ENCODE measurements at regions not wholly inside any gene's neighbourhood (a gene's known extent, or its start where the extent isn't known, plus 50 kb on each side); places are given as distances from the start of the nearest gene placed in this dataset.

DNA sequence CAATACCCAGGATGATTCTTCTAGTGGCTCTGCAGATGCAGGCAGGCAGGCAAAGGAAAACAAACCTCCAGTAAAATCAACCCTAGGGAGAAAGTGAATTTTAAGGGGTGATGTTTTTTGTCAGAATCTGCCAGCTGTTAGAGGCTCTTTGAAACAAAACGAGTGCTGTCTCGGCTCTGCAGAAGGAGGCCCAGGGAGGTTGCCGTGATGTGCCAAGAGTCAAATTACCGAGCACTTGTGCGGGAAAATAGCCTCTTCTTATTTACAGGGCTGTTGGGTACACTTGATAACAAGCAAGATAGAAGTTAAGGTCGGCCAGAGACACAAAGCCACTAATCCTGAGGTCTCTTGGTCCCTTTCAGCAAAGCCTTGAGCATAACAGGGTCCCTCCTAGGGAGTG, 68.9 kb upstream of the EEF2KMT start:
- H3K27ac ChIP-seq (ENCODE audit: low read depth, low read length) = no peak overlapping the region
- ChIA-PET POLR2A (no interaction called here), RAD21 (ENCODE audit: low non-redundant PET in 1 of 2, low total read pairs in 2 of 2, uncharacterized antibody in 2 of 2, unreplicated experiment in 2 of 2) (no interaction called here), CTCF (no interaction called here)
- no peak overlapping the region for H3K9ac ChIP-seq (ENCODE audit: low read length)
- no peak for DNase-seq (ENCODE audit: low read depth, low spot score)
- no peaks in the 10 kb centered on the region for H3K79me2 ChIP-seq (ENCODE audit: insufficient read depth, low read length)
- H3K9me2 ChIP-seq (ENCODE audit: insufficient read depth) = no peaks in the 10 kb centered on the region
- no peak overlapping the region for H3K4me2 ChIP-seq (ENCODE audit: low read length)
- intact Hi-C loops (cut with micrococcal nuclease) = no loop called here
- no peaks in the 10 kb centered on the region for H3K9me3 ChIP-seq (ENCODE audit: control insufficient read depth in 1 of 2, insufficient read depth in 1 of 2, low read depth in 1 of 2, low read length in 2 of 2)
- H3K36me3 ChIP-seq (ENCODE audit: control insufficient read depth in 1 of 2, insufficient read depth in 2 of 2, low read length in 2 of 2) = no peaks in the 10 kb centered on the region
- no peak overlapping the region for H2AFZ ChIP-seq (ENCODE audit: low read depth, low read length, poor library complexity, severe bottlenecking)
- peaks cover 26% of the 10 kb centered on the region for H3K27me3 ChIP-seq (ENCODE audit: insufficient read depth, low read length)
- TF ChIP-seq SRF (IDR thresholded peaks at IDR 0.05; ENCODE audit: low read depth) (no peak), POLR2AphosphoS5 (IDR thresholded peaks at IDR 0.05; ENCODE audit: low read depth, low read length) (no peak), ZFX (IDR thresholded peaks at IDR 0.05) (no peak), SIN3A (IDR thresholded peaks at IDR 0.05; ENCODE audit: low read depth) (no peak), CBX3 (IDR thresholded peaks at IDR 0.05; ENCODE audit: low read depth) (no peak), ZNF274 (IDR thresholded peaks at IDR 0.05; ENCODE audit: low read depth, low read length) (no peak), JUND (IDR thresholded peaks at IDR 0.05) (no peak), FOSL1 (IDR thresholded peaks at IDR 0.05; ENCODE audit: low read depth) (no peak), CEBPB (IDR thresholded peaks at IDR 0.05; ENCODE audit: low read depth) (no peak), RAD21 (IDR thresholded peaks at IDR 0.05; ENCODE audit: low read depth) (no peak), EZH2phosphoT487 (IDR thresholded peaks at IDR 0.05; ENCODE audit: borderline replicate concordance) (no peak), EZH2 (IDR thresholded peaks at IDR 0.05) (no peak), POLR2A (IDR thresholded peaks at IDR 0.05; ENCODE audit: borderline replicate concordance, extremely low read depth, insufficient read depth, insufficient read length) (no peak), EGR1 (IDR thresholded peaks at IDR 0.05; ENCODE audit: low read depth) (no peak)
- TF ChIP-seq, protein P1, sequence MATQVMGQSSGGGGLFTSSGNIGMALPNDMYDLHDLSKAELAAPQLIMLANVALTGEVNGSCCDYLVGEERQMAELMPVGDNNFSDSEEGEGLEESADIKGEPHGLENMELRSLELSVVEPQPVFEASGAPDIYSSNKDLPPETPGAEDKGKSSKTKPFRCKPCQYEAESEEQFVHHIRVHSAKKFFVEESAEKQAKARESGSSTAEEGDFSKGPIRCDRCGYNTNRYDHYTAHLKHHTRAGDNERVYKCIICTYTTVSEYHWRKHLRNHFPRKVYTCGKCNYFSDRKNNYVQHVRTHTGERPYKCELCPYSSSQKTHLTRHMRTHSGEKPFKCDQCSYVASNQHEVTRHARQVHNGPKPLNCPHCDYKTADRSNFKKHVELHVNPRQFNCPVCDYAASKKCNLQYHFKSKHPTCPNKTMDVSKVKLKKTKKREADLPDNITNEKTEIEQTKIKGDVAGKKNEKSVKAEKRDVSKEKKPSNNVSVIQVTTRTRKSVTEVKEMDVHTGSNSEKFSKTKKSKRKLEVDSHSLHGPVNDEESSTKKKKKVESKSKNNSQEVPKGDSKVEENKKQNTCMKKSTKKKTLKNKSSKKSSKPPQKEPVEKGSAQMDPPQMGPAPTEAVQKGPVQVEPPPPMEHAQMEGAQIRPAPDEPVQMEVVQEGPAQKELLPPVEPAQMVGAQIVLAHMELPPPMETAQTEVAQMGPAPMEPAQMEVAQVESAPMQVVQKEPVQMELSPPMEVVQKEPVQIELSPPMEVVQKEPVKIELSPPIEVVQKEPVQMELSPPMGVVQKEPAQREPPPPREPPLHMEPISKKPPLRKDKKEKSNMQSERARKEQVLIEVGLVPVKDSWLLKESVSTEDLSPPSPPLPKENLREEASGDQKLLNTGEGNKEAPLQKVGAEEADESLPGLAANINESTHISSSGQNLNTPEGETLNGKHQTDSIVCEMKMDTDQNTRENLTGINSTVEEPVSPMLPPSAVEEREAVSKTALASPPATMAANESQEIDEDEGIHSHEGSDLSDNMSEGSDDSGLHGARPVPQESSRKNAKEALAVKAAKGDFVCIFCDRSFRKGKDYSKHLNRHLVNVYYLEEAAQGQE (IDR thresholded peaks at IDR 0.05; ENCODE audit: low read depth) = no peak
- TF ChIP-seq, protein P2, sequence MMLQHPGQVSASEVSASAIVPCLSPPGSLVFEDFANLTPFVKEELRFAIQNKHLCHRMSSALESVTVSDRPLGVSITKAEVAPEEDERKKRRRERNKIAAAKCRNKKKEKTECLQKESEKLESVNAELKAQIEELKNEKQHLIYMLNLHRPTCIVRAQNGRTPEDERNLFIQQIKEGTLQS (IDR thresholded peaks at IDR 0.05) = no peak
- TF ChIP-seq, protein P3, sequence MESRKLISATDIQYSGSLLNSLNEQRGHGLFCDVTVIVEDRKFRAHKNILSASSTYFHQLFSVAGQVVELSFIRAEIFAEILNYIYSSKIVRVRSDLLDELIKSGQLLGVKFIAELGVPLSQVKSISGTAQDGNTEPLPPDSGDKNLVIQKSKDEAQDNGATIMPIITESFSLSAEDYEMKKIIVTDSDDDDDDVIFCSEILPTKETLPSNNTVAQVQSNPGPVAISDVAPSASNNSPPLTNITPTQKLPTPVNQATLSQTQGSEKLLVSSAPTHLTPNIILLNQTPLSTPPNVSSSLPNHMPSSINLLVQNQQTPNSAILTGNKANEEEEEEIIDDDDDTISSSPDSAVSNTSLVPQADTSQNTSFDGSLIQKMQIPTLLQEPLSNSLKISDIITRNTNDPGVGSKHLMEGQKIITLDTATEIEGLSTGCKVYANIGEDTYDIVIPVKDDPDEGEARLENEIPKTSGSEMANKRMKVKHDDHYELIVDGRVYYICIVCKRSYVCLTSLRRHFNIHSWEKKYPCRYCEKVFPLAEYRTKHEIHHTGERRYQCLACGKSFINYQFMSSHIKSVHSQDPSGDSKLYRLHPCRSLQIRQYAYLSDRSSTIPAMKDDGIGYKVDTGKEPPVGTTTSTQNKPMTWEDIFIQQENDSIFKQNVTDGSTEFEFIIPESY (IDR thresholded peaks at IDR 0.05; ENCODE audit: extremely low read depth, insufficient replicate concordance, low read length) = no peak
- TF ChIP-seq, protein P4, sequence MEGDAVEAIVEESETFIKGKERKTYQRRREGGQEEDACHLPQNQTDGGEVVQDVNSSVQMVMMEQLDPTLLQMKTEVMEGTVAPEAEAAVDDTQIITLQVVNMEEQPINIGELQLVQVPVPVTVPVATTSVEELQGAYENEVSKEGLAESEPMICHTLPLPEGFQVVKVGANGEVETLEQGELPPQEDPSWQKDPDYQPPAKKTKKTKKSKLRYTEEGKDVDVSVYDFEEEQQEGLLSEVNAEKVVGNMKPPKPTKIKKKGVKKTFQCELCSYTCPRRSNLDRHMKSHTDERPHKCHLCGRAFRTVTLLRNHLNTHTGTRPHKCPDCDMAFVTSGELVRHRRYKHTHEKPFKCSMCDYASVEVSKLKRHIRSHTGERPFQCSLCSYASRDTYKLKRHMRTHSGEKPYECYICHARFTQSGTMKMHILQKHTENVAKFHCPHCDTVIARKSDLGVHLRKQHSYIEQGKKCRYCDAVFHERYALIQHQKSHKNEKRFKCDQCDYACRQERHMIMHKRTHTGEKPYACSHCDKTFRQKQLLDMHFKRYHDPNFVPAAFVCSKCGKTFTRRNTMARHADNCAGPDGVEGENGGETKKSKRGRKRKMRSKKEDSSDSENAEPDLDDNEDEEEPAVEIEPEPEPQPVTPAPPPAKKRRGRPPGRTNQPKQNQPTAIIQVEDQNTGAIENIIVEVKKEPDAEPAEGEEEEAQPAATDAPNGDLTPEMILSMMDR (IDR thresholded peaks at IDR 0.05 in 2 of 3, conservative IDR thresholded peaks at IDR 0.05 in 1 of 3; ENCODE audit: borderline replicate concordance in 1 of 3, insufficient read depth in 1 of 3, low read depth in 2 of 3, low read length in 2 of 3) = no peak
- no peaks in the 10 kb centered on the region for H4K20me1 ChIP-seq (ENCODE audit: insufficient read depth)
- no peak overlapping the region for H3K4me3 ChIP-seq (replicated peaks in 1 of 2; ENCODE audit: low read depth in 1 of 2, low read length in 2 of 2)
- no peak for ATAC-seq
- H3K4me1 ChIP-seq (ENCODE audit: control insufficient read depth in 1 of 2, insufficient read depth in 2 of 2, low read length in 2 of 2) = no peaks in the 10 kb centered on the region
- BruUV-seq (replicated peaks) = no TSS peak
